H54 (cell line): ENCODE measurements at regions not wholly inside any gene's neighbourhood (a gene's known extent, or its start where the extent isn't known, plus 50 kb on each side); places are given as distances from the start of the nearest gene placed in this dataset.
A peak's percentile ranks its signal among the peaks of the same experiment; 100 is the strongest.

Experiments used
- DNase-seq: peaks from one replicate; pipeline ENCODE4 v3.0.0; 2011; ENCODE audit warnings: low spot score, mixed read lengths; ENCODE audit not compliant: insufficient read length
- FAIRE-seq: peaks from 3 replicates; lab custom pipeline; 2011; peaks lifted over from hg19 to GRCh38; lab: Jason Lieb, UNC
- POLR2A ChIP-seq: IDR thresholded peaks from 2 replicates; pipeline ENCODE4 v1.6.1; 2011; ENCODE audit warnings: low read depth, mild to moderate bottlenecking, low read length

DNA sequence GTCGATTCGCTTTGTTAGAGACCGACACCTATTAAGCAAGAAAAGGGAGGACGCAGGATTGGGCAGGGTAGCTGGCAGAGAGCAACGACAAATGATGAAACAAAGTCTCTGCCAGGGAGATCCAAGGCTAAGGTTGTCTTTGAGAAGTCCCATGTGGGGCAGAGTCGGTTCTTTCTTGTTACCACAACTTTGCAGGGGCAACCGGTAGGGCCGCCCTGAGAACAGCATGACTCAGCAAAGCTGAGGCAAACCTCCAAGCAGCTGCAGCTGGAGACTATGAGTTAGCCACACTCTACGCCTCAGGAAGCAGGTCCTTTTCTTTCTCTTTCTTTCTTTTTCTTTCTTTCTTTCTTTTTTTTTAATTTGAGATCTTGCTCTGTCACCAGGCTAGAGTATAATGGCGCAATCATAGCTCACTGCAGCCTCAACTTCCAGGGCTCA lies 452.3 kb upstream of the ID2 start:
- DNase-seq (peak; percentile 15), FAIRE-seq (no peak)
- no peak for TF ChIP-seq POLR2A

DNA sequence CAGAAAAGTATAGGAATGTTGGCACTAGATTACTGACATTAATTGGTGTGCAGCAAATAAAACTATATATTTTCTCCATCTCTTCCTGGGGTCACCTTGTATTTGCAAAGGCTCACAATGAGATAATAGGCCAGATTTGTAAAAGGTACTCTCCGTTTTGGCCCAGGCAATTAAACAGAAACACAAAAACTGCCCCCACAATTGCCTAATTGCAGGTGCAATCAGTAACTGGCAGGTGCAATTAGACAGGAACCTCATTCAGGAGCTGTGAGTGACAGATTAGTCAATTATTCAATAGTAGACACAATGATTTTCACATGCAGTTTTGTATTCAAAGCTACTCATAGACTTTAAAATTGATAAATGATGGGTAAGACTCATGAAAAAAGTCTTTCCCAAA lies 451.4 kb upstream of the ID2 start:
- TF ChIP-seq POLR2A = no peak
- FAIRE-seq (no peak), DNase-seq (no peak)

DNA sequence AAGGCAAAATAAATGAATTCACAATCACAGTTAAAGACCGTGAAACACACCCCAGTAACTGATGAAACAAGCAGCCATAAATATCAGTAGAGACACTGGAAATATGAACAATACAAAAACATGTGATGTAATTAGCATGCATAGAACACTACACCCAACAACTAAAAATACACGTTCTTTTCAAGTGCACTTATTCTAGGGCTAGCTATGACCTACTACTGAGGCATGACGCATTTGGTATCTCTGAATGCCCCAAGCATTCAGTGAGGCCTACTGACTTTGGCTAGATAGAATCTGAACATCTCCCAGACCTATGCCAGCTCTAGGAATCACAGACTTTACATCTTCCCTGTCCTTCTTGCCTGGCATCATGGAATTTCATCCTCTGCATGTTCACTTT lies 450.0 kb upstream of the ID2 start:
- no peak for TF ChIP-seq POLR2A
- FAIRE-seq = no peak
- DNase-seq = no peak

DNA sequence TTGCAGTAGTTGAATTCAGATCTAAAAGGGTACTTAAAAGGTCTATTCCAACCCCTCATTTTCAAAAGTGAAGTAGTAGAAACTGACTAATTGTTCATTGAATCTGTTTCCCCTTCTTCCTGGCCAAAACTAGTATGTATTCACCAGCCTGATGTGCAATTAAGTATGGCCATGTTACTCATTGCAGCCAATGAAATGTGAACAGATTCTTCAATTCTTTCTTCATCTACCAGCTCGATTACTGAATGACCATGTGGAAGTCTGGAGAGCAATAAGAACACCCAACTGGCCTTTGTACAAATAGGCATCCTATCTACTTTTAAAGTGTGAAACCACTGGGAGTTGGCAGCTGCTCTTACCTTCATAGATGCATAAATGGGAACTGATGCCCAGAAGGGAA lies 449.0 kb upstream of the ID2 start:
- DNase-seq (no peak), FAIRE-seq (no peak)
- no peak for TF ChIP-seq POLR2A

DNA sequence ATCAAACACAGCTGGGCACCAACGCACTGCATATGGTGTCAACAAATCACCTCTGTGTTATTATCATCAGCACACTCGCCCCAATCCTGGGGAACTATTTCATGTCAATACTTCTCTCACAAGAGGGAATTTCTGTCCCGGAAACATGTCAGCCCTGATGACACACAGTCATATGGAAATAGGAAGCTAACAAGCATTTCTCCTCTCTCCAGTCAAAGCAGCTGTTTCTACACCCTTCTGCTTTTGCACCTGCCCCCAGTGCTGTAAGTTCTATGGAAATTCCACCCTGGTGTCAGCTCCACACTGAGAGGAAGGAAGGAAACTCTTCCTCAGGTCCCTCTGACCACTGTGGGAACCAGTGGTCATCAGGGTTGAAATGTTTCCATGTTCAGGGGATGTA lies 447.6 kb upstream of the ID2 start:
- no peak for DNase-seq
- no peak for TF ChIP-seq POLR2A
- no peak for FAIRE-seq

DNA sequence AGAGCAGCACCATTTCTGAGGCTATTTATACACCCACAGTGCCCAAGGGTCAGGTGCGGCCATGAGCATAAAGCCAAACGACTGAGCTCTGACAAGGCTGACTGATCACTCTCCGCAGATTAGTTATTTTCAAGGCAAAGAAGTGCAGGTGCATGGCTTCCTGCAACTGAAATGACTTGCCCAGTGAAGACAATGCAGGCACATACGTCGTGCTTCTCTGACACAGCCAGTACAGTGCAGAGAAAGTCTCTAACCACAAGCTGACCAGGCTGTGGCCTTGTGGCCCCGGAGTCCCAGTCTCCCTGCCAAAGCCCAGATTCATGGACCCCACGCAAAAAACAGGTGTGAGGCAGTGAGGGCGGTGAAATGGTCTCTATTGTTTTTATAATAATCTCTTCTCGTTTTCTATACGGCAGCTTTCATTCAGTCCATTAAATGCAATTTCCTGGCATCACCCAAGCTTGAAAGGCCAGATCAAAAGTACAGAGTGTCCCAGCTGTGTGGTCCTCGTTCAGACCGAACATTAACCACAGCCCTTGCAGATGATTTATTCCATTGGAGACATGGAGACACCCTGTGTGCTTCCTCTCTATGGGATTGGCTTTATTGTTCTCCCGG lies 447.0 kb upstream of the ID2 start:
- FAIRE-seq (no peak), DNase-seq (no peak)
- no peak for TF ChIP-seq POLR2A

DNA sequence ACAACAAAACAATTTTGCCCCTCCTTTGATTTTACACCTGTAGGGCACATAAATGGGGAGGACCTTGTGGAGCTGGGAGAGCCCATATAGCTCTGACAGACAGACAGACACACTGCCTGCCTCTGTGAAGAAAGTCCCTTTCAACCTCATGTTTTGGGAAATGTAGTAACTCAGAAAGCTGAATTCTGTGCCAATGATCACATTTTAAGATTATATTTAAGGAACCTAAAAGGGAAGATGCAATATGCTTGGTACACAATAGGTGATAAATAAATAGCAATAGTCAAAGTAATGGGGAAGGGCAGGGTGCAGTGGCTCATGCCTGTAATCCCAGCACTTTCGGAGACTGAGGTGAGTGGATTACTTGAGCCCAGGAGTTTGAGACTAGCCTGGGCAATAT lies 446.4 kb upstream of the ID2 start:
- DNase-seq (no peak), FAIRE-seq (no peak)
- no peak for TF ChIP-seq POLR2A

DNA sequence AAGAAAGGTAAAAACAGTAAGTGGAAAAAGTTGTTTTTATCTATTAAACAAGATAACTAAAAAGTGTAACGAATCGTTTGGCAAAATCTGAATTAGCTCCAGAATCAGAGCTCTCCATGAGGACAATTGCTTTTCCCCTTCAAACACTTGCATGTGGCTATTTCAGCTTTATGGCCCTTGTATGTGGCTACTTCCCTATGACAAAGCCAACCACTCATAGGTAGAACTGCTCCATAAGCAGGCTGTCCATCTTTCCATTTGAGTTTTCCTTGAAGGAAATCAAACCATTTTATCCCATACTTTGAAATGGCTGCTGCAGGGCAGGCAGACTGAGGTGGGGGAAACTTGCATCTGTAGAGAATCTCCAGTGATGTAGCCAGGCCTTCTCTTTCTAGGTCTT lies 445.5 kb upstream of the ID2 start:
- FAIRE-seq (no peak), DNase-seq (no peak)
- no peak for TF ChIP-seq POLR2A

DNA sequence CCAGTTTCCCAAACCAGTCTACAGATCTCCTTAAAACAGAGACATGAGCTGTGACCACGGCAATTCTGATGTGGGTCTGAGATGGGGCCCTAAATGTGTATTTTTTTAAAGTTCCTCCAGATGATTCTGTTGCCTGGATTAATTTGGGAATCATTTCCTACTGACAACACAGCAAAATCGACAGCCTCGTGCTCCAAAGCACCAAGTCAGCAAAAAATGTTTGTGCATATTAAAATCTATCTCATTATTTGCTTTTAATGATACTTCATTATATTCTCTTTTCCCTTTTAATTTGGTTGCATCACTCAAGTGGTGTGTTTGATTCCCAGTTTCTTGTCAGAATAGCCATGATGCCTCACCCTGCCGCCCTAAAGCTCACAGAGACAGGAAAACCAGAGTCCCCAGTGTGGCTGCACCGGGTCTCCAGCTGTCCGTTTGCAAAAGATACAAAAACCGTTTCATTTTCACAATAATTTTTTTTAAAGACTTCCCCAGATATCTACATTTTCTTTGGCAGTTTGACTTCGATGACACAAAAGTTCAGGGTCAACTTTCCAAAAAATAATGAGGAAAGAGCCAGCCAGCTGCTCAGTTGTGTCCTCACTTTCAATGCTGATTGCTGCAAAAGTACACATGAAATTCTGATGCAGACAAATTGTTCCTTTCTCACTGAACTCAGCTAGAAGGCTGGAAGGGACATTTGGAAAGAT lies 443.2 kb upstream of the ID2 start:
- no peak for FAIRE-seq
- DNase-seq = no peak
- no peak for TF ChIP-seq POLR2A

DNA sequence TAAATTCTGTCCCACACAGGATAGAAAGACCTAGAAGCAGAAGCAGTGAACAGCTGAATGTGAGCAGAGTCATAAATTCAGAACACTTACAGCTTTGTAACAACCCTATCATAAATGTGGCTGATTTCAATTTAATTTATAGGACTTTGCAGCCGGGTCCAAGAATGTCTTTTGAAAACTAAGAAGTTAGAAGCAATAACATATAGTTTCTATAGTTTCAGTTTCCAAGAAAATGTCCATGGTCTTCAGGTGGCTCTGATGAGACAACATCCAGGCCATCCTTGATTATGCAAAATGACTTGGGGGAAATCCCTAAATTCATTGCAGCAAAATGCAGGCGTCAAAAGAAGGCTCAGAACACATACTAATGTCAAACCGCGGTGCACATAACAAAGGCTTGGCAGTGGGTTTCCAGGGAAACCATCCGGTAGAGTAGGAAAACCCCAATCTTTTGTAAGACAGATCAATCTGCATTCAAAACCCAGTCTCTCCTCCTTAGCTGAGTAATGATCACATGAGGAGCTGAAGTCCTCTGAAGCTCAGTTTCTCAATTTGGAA lies 442.2 kb upstream of the ID2 start:
- DNase-seq (no peak), FAIRE-seq (no peak)
- no peak for TF ChIP-seq POLR2A

DNA sequence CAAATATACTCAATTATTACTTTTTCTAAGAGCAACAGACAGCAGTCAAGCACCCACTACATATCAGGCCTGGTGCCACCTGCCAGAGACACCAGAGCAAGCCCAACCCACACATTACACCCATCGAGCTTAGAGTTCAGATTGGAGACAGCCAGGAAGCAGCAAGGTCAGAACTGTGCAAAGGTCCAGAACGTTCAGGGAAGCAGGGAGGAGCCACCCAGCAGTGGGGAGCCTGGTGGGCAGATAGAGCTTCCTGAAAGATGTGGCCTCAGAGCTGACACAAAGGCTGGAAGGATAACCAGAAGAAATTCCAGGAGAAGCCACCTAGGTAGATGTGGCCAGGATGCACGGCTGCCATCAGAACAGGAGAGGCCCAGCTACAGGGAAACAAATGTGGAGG lies 440.5 kb upstream of the ID2 start:
- no peak for TF ChIP-seq POLR2A
- FAIRE-seq (no peak), DNase-seq (no peak)

DNA sequence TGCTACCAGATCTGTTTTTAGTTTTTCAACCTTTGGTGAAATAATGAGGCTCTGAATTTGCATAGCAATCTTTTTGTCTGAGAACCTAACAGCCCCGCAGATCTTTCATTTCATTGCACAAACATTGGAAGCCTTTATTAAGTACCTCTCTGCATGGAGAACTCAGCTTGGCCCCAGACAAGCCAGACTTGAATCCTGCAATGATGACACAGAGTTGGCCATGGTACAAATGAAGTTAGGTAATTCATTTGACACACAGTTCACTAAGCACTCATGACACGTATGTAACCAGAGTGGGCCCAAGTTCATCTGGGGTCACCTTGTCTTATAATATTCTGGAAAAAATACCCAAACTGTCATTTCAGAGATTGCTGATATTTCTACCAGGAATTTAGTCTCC lies 439.1 kb upstream of the ID2 start:
- DNase-seq (no peak), FAIRE-seq (no peak)
- no peak for TF ChIP-seq POLR2A

DNA sequence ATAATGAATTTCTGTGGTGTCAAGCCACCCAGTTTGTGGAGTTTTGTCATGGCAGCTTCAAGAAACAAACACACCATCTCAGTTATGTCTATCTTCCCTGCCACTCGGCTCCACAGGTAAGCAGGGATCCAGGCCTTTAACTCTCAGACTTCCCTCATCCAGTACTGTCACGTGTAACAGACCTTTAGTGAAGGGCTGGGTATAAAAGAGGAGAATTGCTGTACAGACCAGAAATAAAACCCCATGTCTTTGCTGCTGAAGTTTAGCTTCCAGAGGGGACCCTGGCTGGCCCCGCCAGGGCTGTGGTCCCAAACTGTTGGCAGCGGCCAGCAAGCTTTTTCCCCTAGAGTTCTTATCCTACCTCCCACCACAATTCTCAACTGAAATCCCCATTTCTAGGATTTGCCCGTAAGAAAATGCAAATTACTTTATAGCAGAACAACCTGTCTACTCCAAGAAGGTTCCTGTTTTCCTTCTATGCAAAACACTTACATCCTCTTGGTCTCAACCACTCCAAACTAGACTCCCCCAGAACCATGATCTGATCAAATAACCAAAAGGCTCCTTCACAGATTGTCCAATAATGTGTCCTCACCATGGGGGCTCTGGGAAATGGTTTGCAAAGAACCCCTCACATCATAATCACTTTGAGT lies 438.0 kb upstream of the ID2 start:
- no peak for DNase-seq
- no peak for TF ChIP-seq POLR2A
- no peak for FAIRE-seq

DNA sequence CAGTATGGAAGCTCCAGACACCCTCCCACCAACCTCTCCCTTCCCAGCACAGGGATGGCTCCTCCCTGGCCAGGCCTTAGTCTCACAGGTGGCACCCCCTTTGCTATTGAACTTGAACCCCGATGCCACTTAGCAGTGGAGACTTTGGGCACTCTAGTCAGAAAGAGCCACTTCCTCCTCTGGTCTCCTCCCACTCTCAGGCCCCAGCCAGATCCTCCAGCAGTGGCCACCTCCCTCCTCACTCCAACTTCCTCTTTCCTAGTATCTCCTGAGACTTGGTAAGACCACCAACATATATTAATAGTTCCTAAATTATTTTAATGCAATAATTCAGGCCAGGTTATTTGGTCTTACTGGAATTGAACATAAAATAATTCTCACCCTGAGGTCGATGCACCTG lies 437.2 kb upstream of the ID2 start:
- DNase-seq = no peak
- no peak for TF ChIP-seq POLR2A
- no peak for FAIRE-seq

DNA sequence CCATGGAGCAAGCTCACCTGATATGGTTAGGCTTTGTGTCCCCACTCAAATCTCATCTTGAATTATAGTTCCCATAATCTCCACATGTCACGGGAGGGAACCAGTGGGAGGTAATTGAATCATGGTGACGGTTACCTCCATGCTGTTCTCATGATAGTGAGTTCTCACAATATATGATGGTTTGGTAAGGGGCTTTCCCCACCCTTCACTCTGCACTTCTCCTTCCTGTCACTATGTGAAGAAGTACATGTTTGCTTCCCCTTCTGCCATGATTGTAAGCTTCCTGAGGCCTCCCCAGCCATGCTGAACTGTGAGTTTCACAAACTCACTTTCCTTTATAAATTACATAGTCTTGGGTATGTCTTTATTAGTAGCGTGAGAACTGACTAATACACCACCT lies 435.7 kb upstream of the ID2 start:
- DNase-seq = no peak
- no peak for TF ChIP-seq POLR2A
- FAIRE-seq = no peak
